ENCODE measurements at regions not wholly inside any gene's neighbourhood (a gene's known extent, or its start where the extent isn't known, plus 50 kb on each side); places are given as distances from the start of the nearest gene placed in this dataset.

DNA sequence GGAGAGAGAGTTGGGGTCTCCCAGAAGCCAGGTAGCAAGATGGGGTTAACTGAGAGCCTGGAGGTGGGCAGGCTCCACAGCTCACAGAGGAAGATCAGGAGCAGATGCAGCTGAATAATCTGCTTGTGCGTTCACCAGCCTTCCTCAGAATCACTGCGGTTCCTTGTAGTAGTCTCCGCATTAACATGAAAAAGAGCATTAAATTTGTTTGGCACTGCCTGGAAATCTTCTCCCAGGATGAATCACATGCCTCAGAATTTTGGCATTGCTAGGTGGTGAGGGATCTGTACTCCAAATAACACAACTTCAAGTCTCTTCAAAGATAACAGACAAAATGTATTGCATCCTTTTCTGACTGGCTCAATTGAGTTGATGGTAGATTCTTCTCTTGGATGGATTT is 700.6 kb upstream of the ARRDC4 start:
- no peak overlapping the region for H3K27ac ChIP-seq
- no peaks in the 10 kb centered on the region for H3K9me3 ChIP-seq
- intact Hi-C loops (cut with DNase I; ENCODE audit: low total_unique reads) = no loop called here
- H3K36me3 ChIP-seq = no peaks in the 10 kb centered on the region
- H3K27me3 ChIP-seq = no peaks in the 10 kb centered on the region
- TF ChIP-seq, protein P1, sequence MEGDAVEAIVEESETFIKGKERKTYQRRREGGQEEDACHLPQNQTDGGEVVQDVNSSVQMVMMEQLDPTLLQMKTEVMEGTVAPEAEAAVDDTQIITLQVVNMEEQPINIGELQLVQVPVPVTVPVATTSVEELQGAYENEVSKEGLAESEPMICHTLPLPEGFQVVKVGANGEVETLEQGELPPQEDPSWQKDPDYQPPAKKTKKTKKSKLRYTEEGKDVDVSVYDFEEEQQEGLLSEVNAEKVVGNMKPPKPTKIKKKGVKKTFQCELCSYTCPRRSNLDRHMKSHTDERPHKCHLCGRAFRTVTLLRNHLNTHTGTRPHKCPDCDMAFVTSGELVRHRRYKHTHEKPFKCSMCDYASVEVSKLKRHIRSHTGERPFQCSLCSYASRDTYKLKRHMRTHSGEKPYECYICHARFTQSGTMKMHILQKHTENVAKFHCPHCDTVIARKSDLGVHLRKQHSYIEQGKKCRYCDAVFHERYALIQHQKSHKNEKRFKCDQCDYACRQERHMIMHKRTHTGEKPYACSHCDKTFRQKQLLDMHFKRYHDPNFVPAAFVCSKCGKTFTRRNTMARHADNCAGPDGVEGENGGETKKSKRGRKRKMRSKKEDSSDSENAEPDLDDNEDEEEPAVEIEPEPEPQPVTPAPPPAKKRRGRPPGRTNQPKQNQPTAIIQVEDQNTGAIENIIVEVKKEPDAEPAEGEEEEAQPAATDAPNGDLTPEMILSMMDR (IDR thresholded peaks at IDR 0.05) = no peak
- no peak for TF ChIP-seq POLR2AphosphoS5 (IDR thresholded peaks at IDR 0.05)
- TF ChIP-seq POLR2A (IDR thresholded peaks at IDR 0.05) = no peak
- DNase-seq (ENCODE audit: low spot score in 2 of 2) = no peak
- no peaks in the 10 kb centered on the region for H3K4me1 ChIP-seq
- no peak overlapping the region for H3K4me3 ChIP-seq

DNA sequence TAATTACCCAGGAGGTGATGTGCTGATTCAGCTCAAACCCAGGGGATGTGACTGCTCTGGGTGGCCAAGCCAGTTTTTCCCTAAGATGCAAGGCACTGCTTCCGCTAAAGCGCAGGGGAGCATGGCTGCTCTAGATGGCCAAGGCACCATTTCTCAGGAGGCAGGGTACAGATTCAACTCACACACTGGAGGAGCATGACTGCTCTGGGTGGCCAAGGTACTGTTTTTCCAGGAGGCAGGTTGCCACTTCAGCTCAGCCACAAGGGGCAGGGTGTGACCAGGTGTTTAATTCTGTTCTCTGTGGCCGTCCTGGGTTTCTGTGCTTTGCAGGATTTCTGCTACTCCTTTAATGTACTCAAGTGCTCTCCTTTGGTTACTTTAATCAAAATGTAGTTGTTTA is 659.3 kb upstream of the ARRDC4 start:
- H3K4me3 ChIP-seq = no peak overlapping the region
- intact Hi-C loops (cut with DNase I; ENCODE audit: low total_unique reads) = no loop called here
- TF ChIP-seq, protein P1 (IDR thresholded peaks at IDR 0.05) = no peak
- TF ChIP-seq POLR2A (IDR thresholded peaks at IDR 0.05) = no peak
- TF ChIP-seq POLR2AphosphoS5 (IDR thresholded peaks at IDR 0.05) = no peak
- no peak for DNase-seq (ENCODE audit: low spot score in 2 of 2)
- H3K27me3 ChIP-seq = no peaks in the 10 kb centered on the region
- H3K9me3 ChIP-seq = peaks cover 0 to 5% of the 10 kb centered on the region in 2 donors
- H3K27ac ChIP-seq = no peak overlapping the region
- H3K4me1 ChIP-seq = no peaks in the 10 kb centered on the region
- no peaks in the 10 kb centered on the region for H3K36me3 ChIP-seq

DNA sequence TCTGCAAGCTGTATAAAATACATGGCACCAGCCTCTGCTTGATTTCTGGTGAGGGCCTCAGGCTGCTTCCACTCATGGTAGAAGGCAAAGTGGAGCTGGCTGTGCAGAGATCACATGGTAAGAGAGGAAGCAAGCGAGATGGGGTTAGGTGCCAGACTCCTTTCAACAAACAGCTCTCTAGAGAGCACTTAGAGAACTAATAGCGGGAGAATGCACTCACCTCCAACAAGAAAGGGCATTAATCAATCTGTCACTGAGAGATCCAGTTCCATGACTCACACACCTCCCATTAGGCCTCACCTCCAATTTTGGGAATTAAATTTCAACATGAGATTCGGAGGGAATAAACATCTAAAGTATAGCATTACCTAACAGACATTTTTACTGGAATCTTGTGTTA is 644.1 kb upstream of the ARRDC4 start:
- DNase-seq (ENCODE audit: low spot score in 2 of 2) = no peak
- no peaks in the 10 kb centered on the region for H3K36me3 ChIP-seq
- H3K27me3 ChIP-seq = no peaks in the 10 kb centered on the region
- no peak for TF ChIP-seq POLR2AphosphoS5 (IDR thresholded peaks at IDR 0.05)
- TF ChIP-seq, protein P1 (IDR thresholded peaks at IDR 0.05) = no peak
- no peak for TF ChIP-seq POLR2A (IDR thresholded peaks at IDR 0.05)
- H3K4me1 ChIP-seq = no peaks in the 10 kb centered on the region
- no peak overlapping the region for H3K4me3 ChIP-seq
- intact Hi-C loops (cut with DNase I; ENCODE audit: low total_unique reads) = no loop called here
- H3K27ac ChIP-seq = no peak overlapping the region
- H3K9me3 ChIP-seq = no peaks in the 10 kb centered on the region

DNA sequence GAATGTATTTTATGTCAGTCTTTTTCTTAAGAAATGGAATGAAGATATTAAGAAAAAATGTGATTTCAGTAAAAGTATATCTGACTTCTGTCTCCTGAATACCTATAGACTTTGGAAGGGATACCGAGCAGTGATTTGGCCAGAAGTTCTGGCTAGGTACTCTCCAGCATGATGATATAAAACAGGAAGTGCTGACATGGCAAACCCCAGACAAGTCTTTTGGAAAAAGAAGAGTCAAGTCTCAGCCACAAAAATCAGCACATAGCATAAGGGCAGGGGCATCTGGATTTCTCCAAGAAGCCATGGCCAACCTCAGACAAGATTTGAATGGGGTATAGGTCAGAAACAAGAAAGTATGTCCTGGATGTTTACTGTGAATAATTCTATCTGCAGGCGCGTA is 643.3 kb upstream of the ARRDC4 start:
- H3K4me3 ChIP-seq = no peak overlapping the region
- DNase-seq (ENCODE audit: low spot score in 2 of 2) = no peak
- H3K27ac ChIP-seq = no peak overlapping the region
- H3K27me3 ChIP-seq = no peaks in the 10 kb centered on the region
- H3K4me1 ChIP-seq = no peaks in the 10 kb centered on the region
- TF ChIP-seq POLR2AphosphoS5 (IDR thresholded peaks at IDR 0.05) = no peak
- H3K9me3 ChIP-seq = no peaks in the 10 kb centered on the region
- intact Hi-C loops (cut with DNase I; ENCODE audit: low total_unique reads) = no loop called here
- H3K36me3 ChIP-seq = no peaks in the 10 kb centered on the region

DNA sequence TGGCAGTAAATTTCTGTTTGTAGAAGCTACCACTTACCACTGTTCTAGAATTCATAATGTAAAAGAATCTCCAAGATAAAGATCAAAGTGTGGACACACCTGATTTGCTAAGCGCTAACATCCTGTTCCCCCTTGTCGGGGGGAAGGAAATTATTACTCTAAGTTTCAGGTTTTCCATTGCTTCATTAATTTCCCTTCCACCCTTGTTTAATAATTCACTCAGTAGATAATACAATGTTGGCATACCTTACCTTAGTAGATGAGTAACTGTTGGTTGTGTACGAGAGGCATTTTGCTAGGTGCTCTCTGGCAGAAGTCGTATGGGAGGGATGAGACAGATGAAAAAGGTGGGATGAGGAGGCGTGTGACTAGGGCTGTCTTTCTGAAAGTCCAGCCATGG is 641.2 kb upstream of the ARRDC4 start:
- Histone ChIP-seq H3K36me3 (no peaks in the 10 kb centered on the region), H3K27me3 (no peaks in the 10 kb centered on the region), H3K9me3 (no peaks in the 10 kb centered on the region), H3K4me3 (no peak overlapping the region), H3K27ac (no peak overlapping the region), H3K4me1 (no peaks in the 10 kb centered on the region)
- TF ChIP-seq POLR2AphosphoS5 (IDR thresholded peaks at IDR 0.05) (no peak), POLR2A (IDR thresholded peaks at IDR 0.05) (no peak)
- intact Hi-C loops (cut with DNase I; ENCODE audit: low total_unique reads) = no loop called here
- no peak for DNase-seq (ENCODE audit: low spot score in 2 of 2)

DNA sequence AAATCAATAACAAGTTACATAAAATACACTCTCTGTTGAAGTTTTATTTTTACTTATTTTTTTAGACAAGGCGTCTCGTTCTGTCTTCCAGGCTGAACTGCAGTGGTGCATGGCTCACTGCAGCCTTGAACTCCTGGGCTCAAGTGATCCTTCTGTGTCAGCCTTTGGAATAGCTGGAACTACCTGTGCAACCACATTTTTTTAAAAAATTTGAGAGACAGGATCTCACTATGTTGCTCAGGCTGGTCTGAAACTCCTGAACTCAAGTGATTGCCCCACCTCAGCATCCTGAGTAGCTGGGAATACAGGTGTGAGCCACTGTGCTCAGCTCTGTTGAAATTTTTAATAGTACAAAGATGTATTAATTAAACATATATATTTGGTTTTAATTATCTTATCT is 614.3 kb upstream of the ARRDC4 start:
- intact Hi-C loops (cut with DNase I; ENCODE audit: low total_unique reads) = no loop called here
- Histone ChIP-seq H3K27ac (no peak overlapping the region), H3K36me3 (no peaks in the 10 kb centered on the region), H3K9me3 (peaks cover 0 to 6% of the 10 kb centered on the region in 2 donors), H3K4me1 (no peaks in the 10 kb centered on the region), H3K27me3 (no peaks in the 10 kb centered on the region), H3K4me3 (no peak overlapping the region)
- DNase-seq (ENCODE audit: low spot score in 2 of 2) = no peak
- TF ChIP-seq POLR2AphosphoS5 (IDR thresholded peaks at IDR 0.05) (no peak), POLR2A (IDR thresholded peaks at IDR 0.05) (no peak)
- TF ChIP-seq, protein P1 (IDR thresholded peaks at IDR 0.05) = no peak

All from breast epithelium (tissue), 4 donors.